GM12892 (cell line): ENCODE measurements at regions not wholly inside any gene's neighbourhood (a gene's known extent, or its start where the extent isn't known, plus 50 kb on each side); places are given as distances from the start of the nearest gene placed in this dataset.

Experiments
- DNase-seq: peaks from one replicate; pipeline ENCODE4 v3.0.0; 2011; ENCODE audit not compliant: insufficient read length
- FAIRE-seq: peaks from 2 replicates; lab custom pipeline; 2011; peaks lifted over from hg19 to GRCh38; lab: Jason Lieb, UNC
- POLR2A ChIP-seq: IDR thresholded peaks from 2 replicates; pipeline ENCODE4 v1.6.1; 2011; ENCODE audit warnings: low read depth, low read length, control low read depth
- POLR2AphosphoS5 ChIP-seq: IDR thresholded peaks from 2 replicates; pipeline ENCODE4 v1.6.1; 2011; ENCODE audit warnings: low read depth, low read length, control low read depth
- TAF1 ChIP-seq: IDR thresholded peaks from 2 replicates; pipeline ENCODE4 v1.6.1; 2011; ENCODE audit warnings: low read depth, mild to moderate bottlenecking, control low read depth, low read length, borderline replicate concordance

- FAIRE-seq (no peak), DNase-seq (no peak)
- TF ChIP-seq POLR2A (no peak), POLR2AphosphoS5 (no peak)
These were observed 159.6 kb downstream of the SALL1 start for GRCh38 chr16:50991436-50991835.

DNA sequence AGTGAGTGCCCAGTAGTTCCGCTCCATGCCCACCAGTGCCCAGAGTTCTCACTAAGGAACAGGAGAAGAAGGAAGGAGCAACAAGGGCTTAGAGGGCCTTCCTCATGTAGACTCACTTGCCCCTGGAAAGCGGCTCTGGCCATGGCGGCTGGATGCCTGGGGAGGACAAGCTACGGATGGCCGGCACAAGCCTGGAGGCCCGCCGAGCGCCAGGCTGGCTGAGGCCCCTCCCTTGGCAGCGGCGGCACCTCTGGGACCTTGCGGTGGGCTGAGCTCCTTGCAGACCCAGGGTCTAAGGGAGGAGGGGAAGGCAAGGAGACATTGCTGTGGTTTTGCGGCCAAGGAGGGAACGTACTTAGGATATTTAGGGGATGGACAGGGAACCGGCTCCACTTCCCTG lies 160.1 kb downstream of the SALL1 start:
- FAIRE-seq (no peak), DNase-seq (no peak)
- TF ChIP-seq TAF1, result no peak
- no peak for TF ChIP-seq POLR2AphosphoS5
- TF ChIP-seq POLR2A, result no peak

DNA sequence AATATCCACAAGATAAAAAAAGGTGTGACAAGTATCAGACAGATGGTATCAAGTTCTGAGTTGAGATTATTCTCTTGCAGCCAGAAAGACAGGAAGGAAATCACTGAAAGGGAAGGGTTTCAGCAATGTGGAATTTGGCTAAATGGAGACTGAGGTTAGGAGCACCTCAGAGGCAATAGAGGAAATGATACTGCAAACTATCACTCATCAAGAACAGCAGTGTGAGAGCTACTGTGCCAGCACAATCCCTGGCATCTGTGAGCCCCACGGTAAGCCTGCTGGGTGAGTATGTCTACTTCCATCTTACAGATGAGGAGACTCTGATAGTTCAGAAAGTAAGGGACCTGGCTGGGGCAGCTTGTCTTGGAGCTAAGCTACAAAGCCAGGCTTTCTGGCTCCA lies 162.0 kb downstream of the SALL1 start:
- TF ChIP-seq POLR2AphosphoS5, result no peak
- no peak for TF ChIP-seq TAF1
- TF ChIP-seq POLR2A, result no peak
- FAIRE-seq (no peak), DNase-seq (no peak)

- no peak for DNase-seq
- no peak for TF ChIP-seq POLR2A
- no peak for TF ChIP-seq TAF1
- no peak for TF ChIP-seq POLR2AphosphoS5
- FAIRE-seq, result no peak
These were observed 162.6 kb downstream of the SALL1 start for GRCh38 chr16:50988441-50988840.

GRCh38 chr16:50986453-50986852 lies 164.6 kb downstream of the SALL1 start:
- TF ChIP-seq POLR2AphosphoS5, result no peak
- no peak for TF ChIP-seq TAF1
- no peak for TF ChIP-seq POLR2A
- no peak for FAIRE-seq
- DNase-seq, result no peak

- DNase-seq (no peak), FAIRE-seq (no peak)
- TF ChIP-seq TAF1, result no peak
- no peak for TF ChIP-seq POLR2A
- no peak for TF ChIP-seq POLR2AphosphoS5
These were observed 165.3 kb downstream of the SALL1 start for GRCh38 chr16:50985733-50986132.

DNA sequence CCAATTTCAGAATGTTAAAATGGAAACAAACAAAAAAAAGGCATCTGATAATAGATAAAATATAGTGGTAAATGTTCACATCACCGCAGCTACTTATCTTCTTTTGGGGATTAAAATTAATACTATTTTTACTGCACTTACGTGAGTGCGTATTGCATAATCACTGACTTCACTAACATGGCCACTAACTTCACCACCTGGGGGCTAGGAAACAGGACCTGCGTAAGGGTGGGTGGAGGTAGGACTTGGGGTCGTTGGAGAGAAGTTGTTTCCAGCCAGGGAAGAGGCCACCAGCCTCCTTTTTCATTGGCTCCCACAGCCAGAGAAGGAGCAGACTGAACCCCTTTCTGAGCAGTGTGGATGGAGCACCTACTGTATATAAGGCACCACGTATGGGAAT lies 166.4 kb downstream of the SALL1 start:
- DNase-seq, result no peak
- no peak for FAIRE-seq
- TF ChIP-seq POLR2AphosphoS5 (no peak), TAF1 (no peak), POLR2A (no peak)

DNA sequence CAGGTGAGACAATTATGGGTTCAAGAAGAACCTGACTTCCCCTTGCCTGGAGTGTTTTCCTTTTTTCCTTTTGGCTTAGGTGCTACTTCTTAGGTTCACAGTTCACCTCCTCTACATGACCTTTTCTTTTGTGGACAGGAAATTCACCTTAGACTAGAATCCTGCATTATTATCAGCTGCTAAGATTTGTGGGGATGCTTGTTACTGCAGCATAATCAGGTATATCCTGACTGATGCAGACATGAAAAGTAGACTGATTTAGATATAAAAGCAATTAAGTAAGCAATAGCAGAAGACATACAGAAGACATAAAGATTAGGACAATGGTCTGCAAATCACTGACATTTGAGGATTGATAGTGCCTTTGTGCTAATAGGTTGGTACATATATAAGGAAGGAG lies 168.3 kb downstream of the SALL1 start:
- FAIRE-seq (no peak), DNase-seq (no peak)
- TF ChIP-seq POLR2AphosphoS5, result no peak
- no peak for TF ChIP-seq TAF1
- no peak for TF ChIP-seq POLR2A

DNA sequence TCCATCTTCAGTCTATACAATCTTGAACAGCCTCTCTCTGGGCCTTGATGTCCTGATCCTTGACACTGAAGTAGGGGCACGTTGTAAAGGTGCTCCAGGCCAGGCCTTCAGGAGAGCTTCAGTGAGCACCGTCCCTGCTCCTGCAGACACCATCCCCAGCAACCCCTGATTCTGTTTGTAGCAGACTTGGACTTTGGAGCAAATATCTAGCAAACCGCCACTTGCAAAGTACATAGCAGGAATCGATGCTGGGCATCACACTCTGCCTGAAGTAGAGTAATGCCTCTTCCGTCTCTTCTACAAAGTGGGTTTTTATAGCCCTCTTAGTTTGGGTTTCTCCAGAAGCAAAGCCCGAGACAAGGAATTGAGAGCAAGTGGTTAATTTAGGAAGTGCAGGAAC lies 169.1 kb downstream of the SALL1 start:
- DNase-seq (no peak), FAIRE-seq (no peak)
- TF ChIP-seq POLR2AphosphoS5 (no peak), TAF1 (no peak), POLR2A (no peak)

GRCh38 chr16:50980666-50981065 lies 170.4 kb downstream of the SALL1 start:
- DNase-seq, result no peak
- no peak for TF ChIP-seq TAF1
- TF ChIP-seq POLR2A, result no peak
- TF ChIP-seq POLR2AphosphoS5, result no peak
- FAIRE-seq, result no peak

DNA sequence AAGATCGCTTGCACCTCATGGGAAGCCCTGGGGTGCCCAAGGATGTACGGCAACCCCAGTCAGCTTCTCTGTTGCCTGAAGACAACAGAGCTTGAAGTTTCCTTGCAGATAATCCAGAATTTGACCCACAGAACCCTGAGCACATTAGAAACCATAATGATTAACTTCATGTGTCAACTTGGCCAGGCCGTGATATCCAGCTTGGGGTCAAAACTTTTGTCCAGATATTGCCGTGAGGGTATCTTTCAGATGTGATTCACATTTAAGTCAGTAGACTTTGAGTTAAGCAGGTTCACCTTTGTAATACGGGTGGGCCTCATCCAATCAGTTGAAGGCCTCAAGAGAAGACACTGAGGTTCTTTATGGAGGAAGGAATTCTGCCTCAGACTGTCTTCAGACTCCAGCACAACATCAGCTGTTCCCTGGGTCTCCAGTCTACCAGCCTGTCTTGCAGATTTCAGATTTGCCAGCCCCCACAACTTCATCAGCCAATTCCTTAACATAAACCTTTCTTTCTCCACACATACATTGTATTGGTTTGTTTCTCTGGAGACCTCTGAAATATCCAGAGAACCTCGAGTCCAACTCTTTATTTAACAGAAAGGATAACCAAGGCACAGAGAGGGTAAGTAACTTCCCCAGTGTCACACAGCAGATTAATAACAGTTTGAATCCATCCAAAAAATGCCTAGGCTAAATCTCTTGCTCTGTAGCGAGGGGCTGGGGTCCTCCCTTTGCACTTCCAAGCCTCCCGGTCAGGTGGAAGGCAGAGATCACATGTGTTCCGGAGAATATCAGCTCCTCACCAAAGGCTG lies 171.1 kb downstream of the SALL1 start:
- DNase-seq (no peak), FAIRE-seq (no peak)
- TF ChIP-seq TAF1, result no peak
- no peak for TF ChIP-seq POLR2AphosphoS5
- TF ChIP-seq POLR2A, result no peak

GRCh38 chr16:50977138-50977537 lies 173.9 kb downstream of the SALL1 start:
- TF ChIP-seq TAF1 (no peak), POLR2A (no peak), POLR2AphosphoS5 (no peak)
- FAIRE-seq, result no peak
- DNase-seq, result no peak
